ENCODE measurements at regions not wholly inside any gene's neighbourhood (a gene's known extent, or its start where the extent isn't known, plus 50 kb on each side); places are given as distances from the start of the nearest gene placed in this dataset.
"Not testable (repeated sequence)": the region's sequence is repeated elsewhere in the genome, so short reads cannot be mapped to it uniquely, and the experiment has no call there.

DNA sequence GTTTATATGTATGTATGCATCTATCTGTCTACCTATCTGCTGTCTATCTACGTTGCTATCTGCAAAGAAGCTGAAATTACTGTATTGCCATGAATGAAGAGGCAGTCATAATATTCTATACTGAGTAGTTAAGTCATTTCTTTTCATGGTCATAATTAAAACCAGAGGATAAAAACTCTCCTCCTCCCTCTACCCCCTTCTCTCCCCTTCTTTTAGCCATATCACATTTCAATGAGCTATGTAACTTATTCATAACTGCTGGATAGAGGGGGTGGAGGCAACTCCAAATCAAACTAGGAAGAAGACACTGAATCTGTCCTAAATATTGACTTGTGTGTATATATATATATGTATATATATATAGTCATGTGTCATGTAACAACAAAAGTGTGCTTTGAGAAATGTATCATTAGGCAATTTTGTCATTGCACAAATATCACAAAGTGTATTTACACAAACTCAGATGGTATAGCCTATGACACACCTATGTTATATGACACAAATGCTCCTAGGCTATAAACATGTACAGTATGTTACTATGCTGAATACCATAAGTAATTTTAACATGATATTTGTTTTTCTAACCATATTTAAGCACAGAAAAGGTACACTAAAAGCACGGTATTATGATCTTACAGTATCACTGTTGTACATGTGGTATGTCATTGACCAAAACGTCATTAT lies 229.7 kb upstream of the KCNMB2 start:
- DNase-seq (ENCODE audit: low spot score), result no peak

- no peak for DNase-seq (ENCODE audit: low spot score)
These were observed 227.5 kb upstream of the KCNMB2 start for GRCh38 chr3:178308771-178309170.

DNA sequence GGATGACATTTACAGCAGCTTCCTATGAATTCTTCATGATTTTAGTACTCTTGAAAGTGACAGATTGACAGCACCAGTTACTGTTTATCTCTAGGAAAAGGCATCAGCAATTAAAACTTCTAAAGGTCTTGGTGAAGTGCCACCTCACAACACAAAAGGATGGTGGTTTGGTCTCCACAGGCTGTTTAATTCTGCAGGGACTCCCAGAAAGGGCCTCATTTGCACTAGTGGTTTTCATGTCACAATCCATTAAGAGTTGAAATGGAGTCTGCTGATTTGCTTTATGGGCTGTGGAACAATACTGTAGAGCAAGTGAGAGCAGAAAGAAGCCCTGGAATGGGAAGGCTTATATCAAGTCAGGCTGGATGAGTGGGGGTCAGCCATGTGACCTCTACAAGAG lies 225.3 kb upstream of the KCNMB2 start:
- DNase-seq (ENCODE audit: low spot score), result no peak

DNA sequence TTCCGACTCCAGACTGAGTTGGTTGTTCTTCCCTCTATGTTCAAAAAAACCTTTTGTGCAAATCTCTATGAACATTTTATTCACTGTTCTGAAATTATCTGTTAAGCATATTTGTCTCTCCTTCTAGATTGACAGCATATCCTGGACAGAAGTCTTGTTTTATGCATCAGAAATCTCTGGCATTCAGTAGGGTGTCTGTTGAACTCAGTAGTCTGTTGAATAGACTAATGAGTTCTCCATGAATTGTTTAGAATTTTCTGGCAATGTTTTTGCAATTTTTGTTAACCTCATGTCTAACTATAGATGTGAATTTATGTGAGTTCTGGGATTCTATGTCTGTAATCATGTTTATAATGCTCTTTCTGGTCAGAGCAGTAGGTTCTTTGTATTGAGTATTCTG lies 222.5 kb upstream of the KCNMB2 start:
- no peak for DNase-seq (ENCODE audit: low spot score)

DNA sequence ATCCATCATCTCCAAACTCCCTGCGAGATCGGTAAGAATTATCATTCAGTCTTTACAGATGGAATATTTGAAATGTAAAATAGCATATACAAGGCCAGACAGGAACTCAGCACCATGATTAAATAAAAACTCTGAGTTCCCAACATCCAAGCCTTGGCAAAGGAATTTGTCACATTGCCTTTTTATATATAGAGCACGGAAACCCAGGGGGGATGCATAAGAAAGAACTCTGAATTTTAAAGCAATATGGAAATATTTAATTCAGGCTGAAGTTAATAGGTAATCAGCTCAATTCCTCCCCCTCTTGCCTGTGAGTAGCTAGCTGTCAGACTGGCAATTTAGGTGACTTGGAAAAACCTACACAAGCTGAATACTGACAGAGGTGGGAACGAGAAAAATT lies 217.9 kb upstream of the KCNMB2 start:
- DNase-seq (ENCODE audit: low spot score), result no peak

- no peak for DNase-seq (ENCODE audit: low spot score)
These were observed 217.1 kb upstream of the KCNMB2 start for GRCh38 chr3:178318941-178319816.

DNA sequence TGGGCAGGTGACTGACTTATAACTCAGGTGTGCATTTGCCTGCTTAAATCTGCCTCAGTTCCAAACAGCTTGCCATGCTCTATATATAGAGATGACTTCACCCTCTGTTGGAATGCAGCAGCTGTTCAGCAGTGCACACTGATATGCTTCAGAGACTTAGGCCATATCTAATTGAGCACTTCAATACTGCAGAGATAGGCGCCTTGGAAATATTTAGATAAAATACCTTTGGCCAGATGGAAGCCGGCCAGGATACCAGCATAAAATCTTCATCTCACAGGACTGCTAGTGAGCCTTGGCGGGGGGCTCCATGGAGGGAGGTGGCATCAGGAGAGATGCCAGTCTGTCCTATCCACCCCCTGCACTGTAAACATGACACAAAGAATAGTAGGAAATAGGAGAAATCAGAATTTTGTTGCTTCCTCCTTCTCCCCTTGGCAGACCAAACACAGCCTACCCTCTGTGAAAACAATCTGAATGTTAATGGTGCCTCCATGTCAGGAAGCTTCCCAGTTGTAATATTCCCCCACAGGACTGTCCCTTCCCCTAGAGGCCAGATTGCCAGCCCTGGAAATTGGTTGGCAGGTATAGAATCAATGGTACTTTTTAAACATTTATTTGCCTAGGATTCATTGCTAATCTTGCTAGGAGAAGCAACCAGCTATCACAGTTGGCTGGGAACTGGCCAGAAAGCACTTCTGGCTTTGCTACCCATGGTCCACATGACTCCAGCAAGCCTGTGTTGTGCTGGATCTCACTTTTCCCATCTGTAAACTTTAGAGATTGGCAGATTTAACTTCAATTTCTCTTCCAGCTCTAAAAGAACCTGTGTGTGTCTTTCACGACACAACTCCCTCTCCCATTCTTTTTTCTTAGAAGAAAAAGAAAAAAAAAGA lies 215.5 kb upstream of the KCNMB2 start:
- peak; percentile 20 for DNase-seq (ENCODE audit: low spot score)

GRCh38 chr3:178324356-178324755 lies 211.9 kb upstream of the KCNMB2 start:
- no peak for DNase-seq (ENCODE audit: low spot score)

- DNase-seq (ENCODE audit: low spot score), result peak; percentile 43
These were observed 210.9 kb upstream of the KCNMB2 start for GRCh38 chr3:178325330-178325729.

GRCh38 chr3:178329936-178330335 lies 206.3 kb upstream of the KCNMB2 start:
- no peak for DNase-seq (ENCODE audit: low spot score)

GRCh38 chr3:178334239-178334638 lies 202.0 kb upstream of the KCNMB2 start:
- no peak for DNase-seq (ENCODE audit: low spot score)

- no peak for DNase-seq (ENCODE audit: low spot score)
These were observed 199.9 kb upstream of the KCNMB2 start for GRCh38 chr3:178336336-178336735.

- no peak for DNase-seq (ENCODE audit: low spot score)
These were observed 195.7 kb upstream of the KCNMB2 start for GRCh38 chr3:178340506-178340905.

DNA sequence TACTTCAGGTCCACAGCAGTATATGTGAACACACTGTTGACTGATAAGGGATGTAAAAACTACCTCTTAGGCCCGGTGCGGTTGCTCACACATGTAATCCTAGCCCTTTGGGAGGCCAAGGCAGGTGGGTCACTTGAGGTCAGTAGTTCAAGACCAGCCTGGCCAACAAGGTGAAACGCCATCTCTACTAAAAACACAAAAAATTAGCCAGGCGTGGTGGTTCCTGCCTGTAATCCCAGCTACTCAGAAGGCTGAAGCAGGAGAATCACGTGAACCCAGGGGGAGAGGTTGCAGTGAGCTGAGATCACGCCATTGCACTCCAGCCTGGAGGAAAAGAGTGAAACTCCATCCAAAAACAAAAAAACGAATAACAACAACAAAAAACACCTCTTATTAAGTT lies 194.6 kb upstream of the KCNMB2 start:
- DNase-seq (ENCODE audit: low spot score), result no peak

GRCh38 chr3:178342111-178342510 lies 194.1 kb upstream of the KCNMB2 start:
- DNase-seq (ENCODE audit: low spot score), result no peak

- no peak for DNase-seq (ENCODE audit: low spot score)
These were observed 192.7 kb upstream of the KCNMB2 start for GRCh38 chr3:178343433-178344038.

DNA sequence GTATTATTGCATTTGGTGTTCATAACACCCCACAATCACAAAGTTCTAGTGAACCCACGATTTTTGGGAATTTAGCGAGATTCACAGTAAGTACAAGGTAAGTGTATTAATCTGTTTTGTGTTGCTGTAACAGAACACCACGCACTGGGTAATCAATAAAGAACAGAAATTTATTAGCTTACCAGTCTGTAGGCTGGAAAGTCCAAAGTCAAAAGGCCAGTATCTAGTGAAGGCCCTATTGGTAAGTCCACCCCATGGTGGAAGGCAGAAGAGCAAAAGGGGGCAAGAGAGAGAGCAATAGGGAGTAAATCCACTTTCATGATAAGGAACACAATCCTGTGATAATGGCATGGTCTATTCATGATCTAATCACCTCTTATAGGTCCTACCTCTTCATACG lies 190.3 kb upstream of the KCNMB2 start:
- no peak for DNase-seq (ENCODE audit: low spot score)

DNA sequence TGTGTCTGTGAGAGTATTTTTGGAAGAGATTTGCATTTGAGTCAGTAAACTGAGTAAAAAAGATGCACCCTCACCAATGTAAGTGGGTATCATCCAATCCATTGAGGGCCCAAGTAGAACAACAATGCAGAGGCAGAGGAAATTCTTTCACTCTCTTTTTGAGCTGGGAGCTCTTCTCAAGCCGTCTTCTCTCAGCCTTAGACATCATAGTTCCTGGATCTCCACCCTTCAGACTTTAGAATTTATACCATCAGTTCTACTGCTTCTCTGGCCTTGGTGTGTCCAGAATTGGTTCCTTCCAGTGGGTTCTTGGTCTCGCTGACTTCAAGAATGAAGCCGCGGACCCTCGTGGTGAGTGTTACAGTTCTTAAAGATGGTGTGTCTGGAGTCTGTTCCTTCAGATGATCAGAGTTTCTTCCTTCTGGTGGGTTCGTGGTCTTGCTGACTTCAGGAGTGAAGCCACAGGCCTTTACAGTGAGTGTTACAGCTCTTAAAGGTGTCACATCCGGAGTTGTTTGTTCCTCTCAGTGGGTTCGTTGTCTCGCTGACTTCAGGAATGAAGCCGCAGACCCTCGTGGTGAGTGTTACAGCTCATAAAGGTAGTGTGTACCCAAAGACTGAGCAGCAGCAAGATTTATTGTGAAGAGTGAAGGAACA lies 187.5 kb upstream of the KCNMB2 start:
- DNase-seq (ENCODE audit: low spot score), result not testable (repeated sequence)

DNA sequence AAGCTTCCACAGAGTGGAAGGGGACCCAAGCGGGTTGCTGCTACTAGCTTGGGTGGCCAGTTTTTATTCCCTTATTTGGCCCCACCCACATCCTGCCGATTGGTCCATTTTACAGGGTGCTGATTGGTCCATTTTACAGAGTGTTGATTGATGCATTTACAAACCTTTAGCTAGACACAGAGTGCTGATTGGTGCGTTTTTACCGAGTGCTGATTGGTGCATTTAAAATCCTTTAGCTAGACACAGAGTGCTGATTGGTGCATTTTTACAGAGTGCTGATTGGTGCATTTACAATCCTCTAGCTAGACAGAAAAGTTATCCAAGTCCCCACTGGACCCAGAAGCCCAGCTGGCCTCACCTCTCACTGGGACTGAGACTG lies 187.0 kb upstream of the KCNMB2 start:
- DNase-seq (ENCODE audit: low spot score), result not testable (repeated sequence)

DNA sequence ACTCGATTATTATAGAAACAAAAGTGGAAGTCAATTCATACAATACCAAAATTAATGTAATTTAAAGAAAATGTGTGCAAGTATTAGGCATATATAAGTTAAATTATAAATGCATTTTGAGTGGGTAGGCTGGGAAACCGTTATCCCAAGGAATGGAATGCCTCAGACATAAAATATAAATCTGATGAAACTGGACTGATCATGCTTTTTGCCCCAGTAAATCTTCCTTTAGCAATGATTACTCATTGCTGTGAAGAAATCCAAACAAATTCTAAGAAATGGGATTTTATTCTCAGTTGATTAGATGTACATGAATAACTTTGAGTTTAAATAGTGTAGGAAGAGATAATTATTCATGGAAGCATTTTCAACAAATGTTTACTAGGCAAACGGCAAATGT lies 185.5 kb upstream of the KCNMB2 start:
- no peak for DNase-seq (ENCODE audit: low spot score)

DNA sequence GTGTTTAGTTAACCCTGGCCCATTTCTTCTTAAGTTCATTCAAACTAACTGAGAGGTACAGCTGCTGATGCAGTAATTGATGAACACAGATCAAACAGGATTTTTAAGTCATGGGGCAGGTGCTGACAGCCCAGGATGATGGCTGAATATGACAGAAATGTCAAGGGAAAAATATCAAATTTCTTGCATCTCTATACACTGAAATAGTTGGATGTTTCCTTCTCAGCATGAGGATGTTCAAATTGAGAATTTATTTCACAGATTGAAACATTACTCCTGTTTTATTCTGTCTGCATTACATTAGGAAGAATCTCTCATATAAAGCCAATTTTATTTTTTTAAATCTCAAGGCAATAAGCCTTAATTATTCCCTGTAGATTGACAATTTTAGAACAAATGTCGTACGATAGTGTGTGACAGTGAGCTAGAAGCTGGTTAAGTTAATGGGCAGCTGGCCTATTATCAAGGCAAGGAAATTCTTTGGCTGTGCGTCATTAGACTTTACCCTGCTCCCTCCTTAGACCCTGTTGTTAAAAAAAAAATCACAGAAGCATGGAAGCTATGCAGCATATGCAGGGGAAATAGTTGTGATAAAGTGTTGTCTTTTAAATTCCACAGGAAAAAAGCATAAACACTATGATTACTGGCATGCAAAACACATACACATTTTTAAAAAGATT lies 183.8 kb upstream of the KCNMB2 start:
- no peak for DNase-seq (ENCODE audit: low spot score)

All from pons (tissue), 1 donor.